ENCODE measurements at regions not wholly inside any gene's neighbourhood (a gene's known extent, or its start where the extent isn't known, plus 50 kb on each side); places are given as distances from the start of the nearest gene placed in this dataset.

- no peak for DNase-seq
- Histone ChIP-seq H3K27me3 (no peaks in the 10 kb centered on the region), H3K36me3 (no peaks in the 10 kb centered on the region), H3K4me1 (no peaks in the 10 kb centered on the region), H3K9me3 (no peaks in the 10 kb centered on the region), H3K4me3 (ENCODE audit: low read depth, low read length) (no peak overlapping the region)
- no peak for TF ChIP-seq CTCF (IDR thresholded peaks at IDR 0.05; ENCODE audit: low read depth, low read length)
Observed at GRCh38 chr2:118231759-118232158, 143.5 kb downstream of the INSIG2 start.

GRCh38 chr2:118227698-118228508 lies 139.6 kb downstream of the INSIG2 start:
- no peak for DNase-seq
- Histone ChIP-seq H3K9me3 (no peaks in the 10 kb centered on the region), H3K36me3 (no peaks in the 10 kb centered on the region), H3K27me3 (peaks cover 33% of the 10 kb centered on the region), H3K4me1 (no peaks in the 10 kb centered on the region), H3K4me3 (ENCODE audit: low read depth, low read length) (no peak overlapping the region)
- no peak for TF ChIP-seq CTCF (IDR thresholded peaks at IDR 0.05; ENCODE audit: low read depth, low read length)

- H3K4me3 ChIP-seq (ENCODE audit: low read depth, low read length) = no peak overlapping the region
- H3K36me3 ChIP-seq = no peaks in the 10 kb centered on the region
- H3K9me3 ChIP-seq = no peaks in the 10 kb centered on the region
- no peak for DNase-seq
- H3K4me1 ChIP-seq = no peaks in the 10 kb centered on the region
- peaks cover 41% of the 10 kb centered on the region for H3K27me3 ChIP-seq
- no peak for TF ChIP-seq CTCF (IDR thresholded peaks at IDR 0.05; ENCODE audit: low read depth, low read length)
Observed at GRCh38 chr2:118225666-118226065, 137.4 kb downstream of the INSIG2 start.

GRCh38 chr2:118224895-118225311 lies 136.6 kb downstream of the INSIG2 start:
- TF ChIP-seq CTCF (IDR thresholded peaks at IDR 0.05; ENCODE audit: low read depth, low read length) = no peak
- Histone ChIP-seq H3K4me1 (no peaks in the 10 kb centered on the region), H3K9me3 (no peaks in the 10 kb centered on the region), H3K27me3 (peaks cover 41% of the 10 kb centered on the region), H3K36me3 (no peaks in the 10 kb centered on the region), H3K4me3 (ENCODE audit: low read depth, low read length) (no peak overlapping the region)
- DNase-seq = no peak

- Histone ChIP-seq H3K9me3 (no peaks in the 10 kb centered on the region), H3K36me3 (no peaks in the 10 kb centered on the region), H3K4me3 (ENCODE audit: low read depth, low read length) (no peak overlapping the region), H3K27me3 (peaks cover 41% of the 10 kb centered on the region), H3K4me1 (no peaks in the 10 kb centered on the region)
- no peak for DNase-seq
- TF ChIP-seq CTCF (IDR thresholded peaks at IDR 0.05; ENCODE audit: low read depth, low read length) = no peak
Observed at GRCh38 chr2:118223992-118224894, 136.0 kb downstream of the INSIG2 start.

All from BE2C (cell line).